Fibroblast of upper back skin (primary cell): ENCODE measurements at regions not wholly inside any gene's neighbourhood (a gene's known extent, or its start where the extent isn't known, plus 50 kb on each side); places are given as distances from the start of the nearest gene placed in this dataset.
"Not testable (repeated sequence)": the region's sequence is repeated elsewhere in the genome, so short reads cannot be mapped to it uniquely, and the experiment has no call there.

Experiments
- DNase-seq: peaks from one replicate; pipeline ENCODE4 v3.0.0-alpha.2; 2013

DNA sequence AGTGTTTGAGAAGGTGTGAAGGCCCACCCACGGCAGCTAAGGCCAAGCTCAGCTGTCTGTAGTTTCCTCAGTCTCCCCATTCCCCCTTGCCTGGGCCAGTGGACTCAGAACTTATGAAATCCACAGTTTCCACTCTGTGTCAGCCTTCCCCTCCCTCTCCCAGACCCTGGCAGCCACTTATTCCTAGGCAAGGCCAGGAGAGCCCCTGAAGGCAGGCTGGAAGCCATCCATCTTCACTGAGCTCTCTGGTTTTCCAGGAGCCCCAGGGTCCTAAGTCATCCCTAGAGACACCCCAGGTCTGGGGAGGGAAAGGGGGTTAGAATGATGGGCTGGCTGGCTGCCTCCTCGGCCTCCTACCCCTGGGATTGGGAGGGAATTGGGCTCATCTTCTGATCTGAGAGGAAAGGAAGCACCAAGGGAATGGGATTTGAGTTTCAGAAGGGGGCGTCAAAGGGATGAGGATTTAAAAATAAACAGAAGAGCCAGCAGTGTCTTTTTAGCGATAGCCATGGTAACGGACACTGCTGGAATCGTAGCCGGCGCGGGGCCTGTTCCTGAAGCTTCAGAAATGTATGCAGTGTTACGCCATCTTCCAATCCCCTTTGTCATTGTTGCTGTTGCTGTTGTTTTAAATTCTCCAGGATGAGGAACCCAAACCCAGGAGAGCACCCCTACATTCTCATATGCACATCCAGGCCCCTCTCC is 561.1 kb upstream of the CADM1 start:
- DNase-seq = no peak

DNA sequence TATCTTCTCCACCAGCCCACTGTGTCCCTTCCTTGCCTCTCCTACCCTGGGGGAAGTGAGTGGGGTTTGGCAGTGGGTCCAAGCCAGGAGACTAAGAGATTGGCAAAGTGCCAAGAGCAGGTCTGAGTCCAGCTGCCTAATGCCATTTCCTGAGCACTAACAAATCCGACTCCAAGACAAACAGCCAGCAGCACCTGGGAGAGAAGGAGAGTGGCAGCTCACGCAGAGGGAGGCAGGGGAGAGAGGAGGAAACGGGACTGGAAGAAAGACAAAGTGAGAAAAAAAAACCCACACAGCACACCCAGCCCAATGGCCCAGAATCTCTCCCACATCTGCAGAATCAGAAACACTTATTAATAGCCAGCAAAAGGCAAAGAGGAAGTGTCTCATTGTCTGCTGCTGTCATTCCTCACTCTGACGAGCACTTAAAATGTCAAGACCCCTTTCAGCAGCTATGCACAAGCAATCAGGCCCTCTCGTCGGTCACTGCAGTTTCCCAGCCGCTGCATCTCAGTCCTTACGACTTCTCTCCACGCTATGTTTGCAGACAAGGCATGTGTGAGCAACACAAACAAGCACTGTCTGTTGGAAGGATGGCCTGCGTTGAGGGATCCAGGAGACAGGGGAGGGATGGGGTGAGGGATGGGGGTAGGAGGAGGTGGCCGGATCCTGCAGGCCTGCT is 558.4 kb upstream of the CADM1 start:
- no peak for DNase-seq

GRCh38 chr11:116062129-116062489 is 557.9 kb upstream of the CADM1 start:
- DNase-seq = no peak

DNA sequence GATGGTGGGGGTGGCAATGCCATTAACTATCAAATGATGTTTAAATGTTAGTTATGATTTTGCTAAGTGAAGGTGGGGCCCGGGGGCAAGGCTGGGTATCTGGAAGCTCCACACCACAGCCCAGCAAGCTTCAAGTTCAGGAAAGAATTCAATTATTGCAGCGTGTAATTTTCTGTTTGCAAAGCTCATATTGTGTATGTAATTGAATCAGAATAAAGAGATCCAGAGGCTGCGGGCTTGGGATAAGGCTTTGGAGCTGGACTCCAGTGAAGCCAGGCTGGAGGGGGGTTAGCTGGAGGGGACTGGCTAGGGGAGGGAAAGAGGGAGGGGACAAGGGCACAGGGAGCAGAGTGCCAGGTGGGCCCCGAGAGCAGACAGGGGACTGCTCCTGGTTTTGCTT is 557.1 kb upstream of the CADM1 start:
- no peak for DNase-seq

GRCh38 chr11:116059919-116060318 is 555.7 kb upstream of the CADM1 start:
- DNase-seq = no peak

GRCh38 chr11:116057000-116057399 is 552.8 kb upstream of the CADM1 start:
- DNase-seq = no peak

DNA sequence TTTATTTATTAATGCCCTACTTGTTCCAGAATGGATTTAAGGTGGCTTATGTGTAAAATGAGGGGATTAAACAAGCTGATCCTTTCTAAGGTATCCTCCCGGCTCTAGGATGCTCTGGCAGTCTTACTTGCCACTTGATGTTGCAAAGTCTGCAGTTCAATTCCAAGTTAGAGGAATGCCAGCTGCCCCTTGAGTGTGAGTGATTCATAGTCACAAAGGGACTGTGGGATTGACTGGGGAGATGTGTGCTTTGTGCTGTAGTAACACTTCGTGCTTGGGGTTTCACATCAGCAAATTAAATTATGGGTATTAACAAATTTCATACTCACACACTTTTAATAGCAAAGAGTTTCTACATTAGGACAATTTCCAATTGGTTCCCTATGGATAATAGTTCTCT is 550.8 kb upstream of the CADM1 start:
- no peak for DNase-seq

DNA sequence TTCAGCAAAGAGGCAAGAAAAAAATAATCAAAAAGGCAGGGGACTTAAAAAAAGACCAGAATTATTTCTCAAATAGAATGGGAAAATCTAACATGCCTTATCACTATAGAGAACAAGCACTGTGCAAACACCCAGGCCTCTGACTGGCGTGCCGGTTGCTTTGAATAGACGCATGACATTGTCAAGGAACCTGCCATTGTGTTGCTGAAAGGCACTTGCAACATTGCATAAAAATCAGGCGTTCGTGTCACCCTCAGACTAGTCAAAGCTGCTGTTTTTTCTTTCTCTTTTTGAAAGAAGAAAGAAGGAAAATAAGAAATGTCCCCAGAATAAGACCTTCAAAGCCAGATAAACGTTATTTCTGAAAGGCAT is 549.3 kb upstream of the CADM1 start:
- no peak for DNase-seq

GRCh38 chr11:116052603-116053547 is 548.7 kb upstream of the CADM1 start:
- no peak for DNase-seq

DNA sequence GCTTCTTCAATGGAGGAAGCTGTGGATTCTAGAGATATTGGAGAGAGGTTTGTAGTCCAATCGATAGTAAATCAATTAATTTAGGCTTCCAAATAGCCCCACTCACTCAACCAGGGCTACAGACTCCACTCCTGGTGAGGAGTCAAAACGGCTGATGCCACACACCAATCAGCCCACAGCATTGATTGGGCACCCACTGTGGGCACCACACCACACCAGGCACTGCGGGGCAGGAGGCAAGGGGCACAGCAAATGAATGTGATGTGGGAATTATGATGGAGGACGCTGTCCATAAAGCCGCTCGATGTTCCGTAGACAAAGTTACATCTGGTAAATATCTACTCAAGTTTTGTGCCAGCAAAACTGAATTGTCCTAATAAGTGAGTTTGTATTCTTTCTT is 547.3 kb upstream of the CADM1 start:
- no peak for DNase-seq

GRCh38 chr11:116049383-116049782 is 545.2 kb upstream of the CADM1 start:
- DNase-seq = no peak

- no peak for DNase-seq
Measured at GRCh38 chr11:116046127-116046526, 541.9 kb upstream of the CADM1 start.

DNA sequence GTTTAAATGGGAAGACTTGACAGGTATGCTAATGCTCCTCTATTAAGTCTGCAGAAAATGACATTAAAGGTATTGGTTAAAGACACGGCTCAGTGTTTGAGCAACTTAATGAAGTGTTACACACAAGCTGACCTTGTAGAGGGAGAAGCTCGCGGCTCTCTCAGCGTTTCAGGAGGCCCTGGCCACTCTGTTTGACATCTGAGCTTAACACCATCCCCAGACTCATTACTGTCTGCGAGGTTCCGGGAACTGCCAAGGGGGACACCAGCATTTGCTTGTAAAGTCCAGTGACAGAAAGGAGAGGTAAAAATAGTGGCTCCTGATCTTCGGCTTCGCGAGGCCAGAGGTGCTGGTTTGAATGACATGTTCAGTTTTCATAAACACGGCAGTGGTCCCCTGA is 540.7 kb upstream of the CADM1 start:
- no peak for DNase-seq

GRCh38 chr11:116044520-116044919 is 540.3 kb upstream of the CADM1 start:
- no peak for DNase-seq

DNA sequence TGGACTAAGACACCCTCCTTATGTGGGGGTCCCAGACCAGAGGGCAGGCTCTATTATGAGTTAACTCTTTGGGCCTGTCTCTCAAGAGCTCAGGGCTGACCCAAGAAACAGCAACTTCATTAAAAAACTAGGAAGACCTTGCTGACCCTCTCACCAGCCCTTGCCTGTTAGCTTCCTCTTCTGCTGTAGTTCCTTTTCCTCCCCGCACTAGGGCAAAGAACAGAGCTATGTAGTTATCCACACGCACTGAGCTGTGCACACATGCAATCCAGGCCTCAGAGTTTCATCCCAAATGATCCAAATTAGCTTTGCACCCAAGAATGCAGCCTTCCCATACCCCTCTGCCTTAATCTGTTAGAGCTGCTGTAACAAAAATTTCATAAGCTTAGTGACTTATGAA is 539.6 kb upstream of the CADM1 start:
- DNase-seq = no peak

- DNase-seq = not testable (repeated sequence)
Measured at GRCh38 chr11:116043059-116043458, 538.8 kb upstream of the CADM1 start.

- no peak for DNase-seq
Measured at GRCh38 chr11:116042146-116042545, 537.9 kb upstream of the CADM1 start.

GRCh38 chr11:116037861-116038260 is 533.6 kb upstream of the CADM1 start:
- DNase-seq = peak; percentile 32

DNA sequence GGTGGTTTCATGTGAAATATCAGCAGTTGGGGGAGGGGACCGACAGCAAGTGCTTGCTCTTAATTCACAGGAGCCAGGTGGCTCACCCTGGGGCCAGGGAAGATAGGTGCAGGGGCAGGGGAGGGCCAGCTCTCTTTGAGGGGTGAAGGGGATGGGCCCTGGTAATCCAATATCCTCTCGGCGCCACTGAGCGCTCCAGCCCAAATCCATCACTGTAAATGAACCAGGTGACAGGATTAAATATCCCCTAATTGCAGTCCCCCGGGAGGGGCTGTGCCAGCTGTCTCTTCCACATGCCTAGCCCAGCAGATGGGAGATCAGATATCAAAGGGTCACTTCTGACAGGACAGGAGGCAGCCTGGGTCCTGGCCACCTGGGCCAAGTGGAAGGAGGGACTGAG is 531.8 kb upstream of the CADM1 start:
- no peak for DNase-seq

- DNase-seq = no peak
Measured at GRCh38 chr11:116033931-116034553, 529.8 kb upstream of the CADM1 start.

DNA sequence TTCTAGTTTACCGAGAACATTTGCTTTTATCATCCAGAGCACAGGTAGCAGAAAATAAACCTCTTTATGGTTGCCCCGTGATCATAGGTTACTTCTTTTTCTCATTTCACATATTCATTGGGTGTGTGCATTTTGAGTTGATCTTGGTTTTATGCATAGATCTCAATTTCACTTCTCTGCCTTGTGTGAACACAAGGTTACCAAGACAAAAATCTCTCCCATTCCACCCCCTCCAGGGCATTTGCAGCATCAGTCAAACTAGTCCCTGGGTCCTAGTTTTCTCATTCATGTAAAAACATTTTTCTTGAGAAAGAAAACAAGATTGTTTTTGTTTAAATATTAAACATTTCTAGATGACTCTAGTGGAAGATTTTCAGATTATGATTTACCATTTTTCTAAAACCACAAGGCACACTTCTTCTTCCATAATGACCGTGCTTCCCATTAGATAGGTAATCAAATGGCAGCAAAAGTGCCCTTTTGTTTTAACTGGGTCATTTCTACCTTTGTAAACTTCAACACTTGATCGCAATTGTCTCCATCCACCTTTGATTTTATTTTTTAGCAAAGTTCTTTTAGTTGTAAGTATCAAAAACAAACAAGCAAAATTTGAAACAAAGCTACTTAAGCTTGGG is 526.6 kb upstream of the CADM1 start:
- no peak for DNase-seq

GRCh38 chr11:116028506-116028905 is 524.3 kb upstream of the CADM1 start:
- DNase-seq = not testable (repeated sequence)

DNA sequence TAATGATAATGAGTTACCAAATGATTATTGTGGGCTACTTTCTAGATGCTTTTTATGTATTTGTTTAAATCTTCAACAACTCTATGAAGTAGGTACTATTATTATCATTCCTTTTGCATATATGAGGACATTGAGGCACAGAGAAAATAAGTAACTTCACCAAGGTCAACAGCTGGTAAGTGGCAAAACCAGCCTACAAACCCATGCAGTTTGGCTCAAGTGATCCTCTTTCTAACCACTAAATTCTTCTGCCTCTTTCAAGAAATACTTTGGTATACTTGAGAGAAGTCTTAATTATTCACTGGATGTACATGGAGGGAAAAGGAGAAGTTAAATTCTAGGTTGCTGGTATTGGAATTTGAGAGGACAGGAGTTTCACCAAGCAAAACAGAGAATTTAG is 495.2 kb upstream of the CADM1 start:
- no peak for DNase-seq
